H1 (cell line): ENCODE measurements at regions not wholly inside any gene's neighbourhood (a gene's known extent, or its start where the extent isn't known, plus 50 kb on each side); places are given as distances from the start of the nearest gene placed in this dataset.

Experiments used
- CTCF ChIA-PET: fragments of 300-600 bp; sonication (Branson Sonifier 250); formaldehyde crosslinking; loops from one replicate; lab custom pipeline; 2021; ENCODE audit not compliant: partially characterized antibody; lab: Charles Lee
- POLR2A ChIA-PET: fragments of 300-600 bp; sonication (Branson Sonifier 250); formaldehyde crosslinking; loops from one replicate; lab custom pipeline; 2021; ENCODE audit warnings: inconsistent platforms; ENCODE audit not compliant: partially characterized antibody; lab: Charles Lee
- DNase-seq, 2 experiments: peaks; one replicate each; pipeline versions ENCODE4 v3.0.0 to v3.0.0-alpha.2; 2010 to 2022; ENCODE audit warnings: low spot score in 2 of 2, low read depth in 1 of 2, mixed read lengths in 1 of 2
- FAIRE-seq: peaks from 2 replicates; lab custom pipeline; 2011; peaks lifted over from hg19 to GRCh38; lab: Jason Lieb, UNC
- H2AFZ ChIP-seq: 2 replicates; pipeline ENCODE4 v1.8.1; 2012; ENCODE audit warnings: low read length, inconsistent platforms
- H2AK5ac ChIP-seq: 2 replicates; pipeline ENCODE4 v1.6.1; 2013; ENCODE audit warnings: low read depth, low read length
- H2BK120ac ChIP-seq: replicated peaks from 2 replicates; pipeline ENCODE3; 2013; ENCODE audit warnings: low read depth, low read length, inconsistent platforms
- H2BK12ac ChIP-seq: 2 replicates; pipeline ENCODE4 v1.6.1; 2013; ENCODE audit warnings: low read depth, low read length
- H2BK15ac ChIP-seq: 2 replicates; pipeline ENCODE4 v1.6.1; 2013; ENCODE audit warnings: low read length
- H2BK20ac ChIP-seq: 2 replicates; pipeline ENCODE4 v1.6.1; 2013; ENCODE audit warnings: low read length
- H2BK5ac ChIP-seq: 2 replicates; pipeline ENCODE4 v1.6.1; 2013; ENCODE audit warnings: low read depth, low read length
- H3K14ac ChIP-seq: 2 replicates; pipeline ENCODE4 v1.6.1; 2013; ENCODE audit warnings: inconsistent platforms; ENCODE audit not compliant: insufficient read length
- H3K18ac ChIP-seq: 2 replicates; pipeline ENCODE4 v1.6.1; 2013; ENCODE audit warnings: low read length; ENCODE audit errors: extremely low read depth
- H3K23ac ChIP-seq: 2 replicates; pipeline ENCODE4 v1.6.1; 2013; ENCODE audit warnings: inconsistent platforms; ENCODE audit not compliant: insufficient read length
- H3K23me2 ChIP-seq: 2 replicates; pipeline ENCODE4 v1.6.1; 2013; ENCODE audit warnings: low read depth, low read length
- H3K27ac ChIP-seq: 2 replicates; pipeline ENCODE4 v1.6.1; 2011; ENCODE audit warnings: low read depth, low read length, inconsistent platforms
- H3K27me3 ChIP-seq, 4 experiments: replicated peaks in 1 of 4; 1 replicate in 1 of 4; 2 replicates in 3 of 4; pipeline versions ENCODE4 v1.6.1 to v1.8.1; 2011 to 2013; ENCODE audit warnings: low read length in 3 of 4, mild to moderate bottlenecking in 3 of 4, inconsistent platforms in 2 of 4, mixed read lengths in 2 of 4, moderate library complexity in 1 of 4; ENCODE audit not compliant: control insufficient read depth in 3 of 4, insufficient read depth in 3 of 4; ENCODE audit errors: extremely low read depth in 1 of 4
- H3K36me3 ChIP-seq, 4 experiments: 2 replicates each; pipeline versions ENCODE4 v1.6.1 to v1.8.1; 2011 to 2013; ENCODE audit warnings: mild to moderate bottlenecking in 4 of 4, low read length in 3 of 4, moderate library complexity in 2 of 4, control low read depth in 1 of 4, inconsistent platforms in 1 of 4; ENCODE audit not compliant: insufficient read depth in 4 of 4, control insufficient read depth in 2 of 4
- H3K4ac ChIP-seq: replicated peaks from 2 replicates; pipeline ENCODE3; 2013; ENCODE audit warnings: low read length, low read depth, mixed read lengths, inconsistent platforms; ENCODE audit not compliant: insufficient read length
- H3K4me1 ChIP-seq, 4 experiments: replicated peaks in 1 of 4; 1 replicate in 1 of 4; 2 replicates in 3 of 4; pipeline versions ENCODE4 v1.6.1 to v1.8.1; 2011 to 2013; ENCODE audit warnings: low read length in 3 of 4, inconsistent platforms in 2 of 4, mixed read lengths in 1 of 4; ENCODE audit not compliant: insufficient read depth in 4 of 4, control insufficient read depth in 3 of 4
- H3K4me2 ChIP-seq, 2 experiments: 2 replicates each; pipeline versions ENCODE4 v1.6.1 to v1.8.1; 2011 to 2013; ENCODE audit warnings: low read depth in 2 of 2, low read length in 2 of 2, control low read depth in 1 of 2, inconsistent platforms in 1 of 2, mild to moderate bottlenecking in 1 of 2; ENCODE audit not compliant: insufficient read depth in 1 of 2
- H3K4me3 ChIP-seq, 4 experiments: fragments of 200-600, 300-600 bp in 1 of 4; sonication (generic), shearing (Covaris generic), sonication (Bioruptor Twin) in 1 of 4; 2 replicates each; pipeline versions ENCODE4 v1.5.1 to v1.8.1; 2011 to 2016; ENCODE audit warnings: low read length in 4 of 4, low read depth in 3 of 4, control low read depth in 2 of 4, inconsistent platforms in 2 of 4, mild to moderate bottlenecking in 2 of 4, mixed read lengths in 1 of 4, moderate library complexity in 1 of 4; ENCODE audit not compliant: insufficient read depth in 2 of 4; ENCODE audit errors: extremely low read depth in 1 of 4
- H3K56ac ChIP-seq: replicated peaks from 2 replicates; pipeline ENCODE3; 2013; ENCODE audit warnings: low read depth, mild to moderate bottlenecking, mixed read lengths, low read length, inconsistent platforms; ENCODE audit not compliant: insufficient read length
- H3K79me1 ChIP-seq: 2 replicates; pipeline ENCODE4 v1.6.1; 2013; ENCODE audit warnings: low read depth, low read length, control low read depth
- H3K79me2 ChIP-seq, 2 experiments: 2 replicates each; pipeline versions ENCODE4 v1.6.1 to v1.8.1; 2012 to 2013; ENCODE audit warnings: low read length in 2 of 2, mild to moderate bottlenecking in 2 of 2, inconsistent platforms in 1 of 2; ENCODE audit not compliant: insufficient read depth in 2 of 2, control insufficient read depth in 1 of 2
- H3K9ac ChIP-seq, 4 experiments: replicated peaks in 1 of 4; 1 replicate in 1 of 4; 2 replicates in 3 of 4; pipeline versions ENCODE4 v1.6.1 to v1.8.1; 2011 to 2013; ENCODE audit warnings: low read depth in 3 of 4, low read length in 3 of 4, control low read depth in 2 of 4, mild to moderate bottlenecking in 2 of 4, moderate library complexity in 2 of 4, inconsistent platforms in 1 of 4; ENCODE audit errors: extremely low read depth in 1 of 4
- H3K9me3 ChIP-seq, 2 experiments: 2 replicates each; pipeline versions ENCODE4 v1.6.1 to v1.8.1; 2012 to 2013; ENCODE audit warnings: mild to moderate bottlenecking in 2 of 2, moderate library complexity in 2 of 2, control low read depth in 1 of 2, inconsistent platforms in 1 of 2, low read depth in 1 of 2, low read length in 1 of 2, mixed read lengths in 1 of 2; ENCODE audit not compliant: insufficient read depth in 2 of 2
- H4K20me1 ChIP-seq, 2 experiments: replicated peaks in 1 of 2; 2 replicates each; pipeline versions ENCODE3 to v1.8.1; 2011 to 2013; ENCODE audit warnings: inconsistent platforms in 2 of 2, low read length in 2 of 2, mild to moderate bottlenecking in 1 of 2; ENCODE audit not compliant: insufficient read depth in 2 of 2, control insufficient read depth in 1 of 2
- H4K5ac ChIP-seq: 2 replicates; pipeline ENCODE4 v1.6.1; 2013; ENCODE audit warnings: low read length, low read depth, mixed read lengths, inconsistent platforms; ENCODE audit not compliant: insufficient read length
- H4K8ac ChIP-seq: 2 replicates; pipeline ENCODE4 v1.8.0; 2013; ENCODE audit warnings: mild to moderate bottlenecking, moderate library complexity, low read length, inconsistent platforms; ENCODE audit not compliant: insufficient read depth; ENCODE audit errors: extremely low read depth
- H4K91ac ChIP-seq: replicated peaks from 2 replicates; pipeline ENCODE3; 2013; ENCODE audit warnings: low read length, mixed read lengths, inconsistent platforms; ENCODE audit not compliant: insufficient read length
- EP300 ChIP-seq, 2 experiments: IDR thresholded peaks; 1 replicate in 1 of 2; 2 replicates in 1 of 2; pipeline ENCODE4 v1.6.1; 2011 to 2012; ENCODE audit warnings: low read depth in 2 of 2, low read length in 2 of 2, mild to moderate bottlenecking in 2 of 2, borderline replicate concordance in 1 of 2, inconsistent platforms in 1 of 2, moderate library complexity in 1 of 2
- HDAC6 ChIP-seq: IDR thresholded peaks from one replicate; pipeline ENCODE4 v1.7.1; 2012; ENCODE audit warnings: low read depth, mild to moderate bottlenecking, inconsistent platforms, low read length, moderate library complexity
- JUND ChIP-seq: IDR thresholded peaks from 2 replicates; pipeline ENCODE4 v1.6.1; 2011; ENCODE audit warnings: mild to moderate bottlenecking, improper control_type of control experiment, low read length
- KDM1A ChIP-seq: fragments of 200-600, 300-600 bp; sonication (generic); IDR thresholded peaks from 2 replicates; pipeline ENCODE4 v1.7.1; 2016; ENCODE audit warnings: mild to moderate bottlenecking, low read length, borderline replicate concordance
- RXRA ChIP-seq: IDR thresholded peaks from 2 replicates; pipeline ENCODE4 v1.6.1; 2011; ENCODE audit warnings: low read depth, mild to moderate bottlenecking, low read length, moderate library complexity; ENCODE audit not compliant: insufficient read depth
- WGBS, 2 experiments: shearing (Covaris generic) in 1 of 2; methylation state at CpG; one replicate each; pipeline versions ENCODE4 v1.1.6 to v1.1.7; 2013 to 2015; ENCODE audit warnings: low lambda C conversion rate in 2 of 2, mixed read lengths in 2 of 2, inconsistent platforms in 1 of 2, low coverage in 1 of 2, missing lambda C conversion rate in 1 of 2; ENCODE audit not compliant: insufficient replicate concordance in 2 of 2, insufficient coverage in 1 of 2, insufficient read length in 1 of 2; ENCODE audit errors: extremely low coverage in 1 of 2, missing lambda C conversion rate in 1 of 2; 5-methylcytosine and 5-hydroxymethylcytosine counted together

GRCh38 chr7:12110425-12110824 is 100.7 kb upstream of the TMEM106B start:
- Histone ChIP-seq H2BK5ac (no peak overlapping the region), H3K9me3 (no peaks in the 10 kb centered on the region), H4K8ac (no peak overlapping the region), H3K23me2 (no peaks in the 10 kb centered on the region; the same call in 1 of the 2 replicates), H2BK15ac (no peak overlapping the region), H4K91ac (no peak overlapping the region), H2BK12ac (no peak overlapping the region), H3K4me3 (no peak overlapping the region), H3K27me3 (peaks cover 0 to 16% (median 6%) of the 10 kb centered on the region in 4 experiments; a peak in 5 of 7 replicates), H3K79me2 (no peaks in the 10 kb centered on the region), H3K18ac (no peak overlapping the region), H3K9ac (no peak overlapping the region), H3K4me1 (no peaks in the 10 kb centered on the region), H3K23ac (no peak overlapping the region), H4K20me1 (no peaks in the 10 kb centered on the region), H3K36me3 (no peaks in the 10 kb centered on the region), H2AK5ac (no peak overlapping the region), H2BK20ac (no peak overlapping the region), H3K56ac (no peak overlapping the region), H3K4ac (no peak overlapping the region), H2BK120ac (no peak overlapping the region), H3K79me1 (no peaks in the 10 kb centered on the region), H4K5ac (no peak overlapping the region), H3K14ac (no peak overlapping the region), H3K4me2 (no peak overlapping the region; a peak in 1 of 4 replicates), H2AFZ (no peak overlapping the region), H3K27ac (no peak overlapping the region)
- POLR2A ChIA-PET: no interaction called here
- 86% methylated on average over 3 of the region's 3 CpGs; no CpG with 5 or more reads in 1 of the 2 experiments for WGBS, 2 experiments
- CTCF ChIA-PET: interaction anchor here (0.6 to 1.3 kb wide), 4 partner anchors 9 to 134 kb away, joined by 3 to 5 read pairs (median 4); no protein-coding TSS in a partner anchor
- no peak for FAIRE-seq
- DNase-seq: no peak
- no peak for TF ChIP-seq KDM1A
- no peak for TF ChIP-seq HDAC6
- TF ChIP-seq JUND: no peak
- no peak for TF ChIP-seq EP300 (IDR thresholded peaks at IDR 0.05; ENCODE audit: borderline replicate concordance in 1 of 2, low read depth in 2 of 2, low read length in 2 of 2)
- no peak for TF ChIP-seq RXRA
